Large intestine (tissue), 3 donors: ENCODE measurements at regions not wholly inside any gene's neighbourhood (a gene's known extent, or its start where the extent isn't known, plus 50 kb on each side); places are given as distances from the start of the nearest gene placed in this dataset.

ENCODE experiments used
- DNase-seq, 2 donors: peaks; one replicate each; pipeline versions ENCODE4 v3.0.0 to v3.0.0-alpha.2; 2013
- H3K27ac ChIP-seq: one replicate; pipeline ENCODE4 v1.5.1; 2013; ENCODE audit warnings: low read length
- H3K27me3 ChIP-seq: 2 replicates; pipeline ENCODE4 v1.6.1; 2013; ENCODE audit warnings: low read length; ENCODE audit not compliant: control insufficient read depth, insufficient read depth
- H3K36me3 ChIP-seq: 2 replicates; pipeline ENCODE4 v1.6.1; 2013; ENCODE audit warnings: low read length; ENCODE audit not compliant: control insufficient read depth, insufficient read depth
- H3K4me1 ChIP-seq: one replicate; pipeline ENCODE4 v1.6.1; 2013; ENCODE audit warnings: low read length; ENCODE audit not compliant: control insufficient read depth, insufficient read depth
- H3K4me3 ChIP-seq: one replicate; pipeline ENCODE4 v1.5.1; 2013; ENCODE audit warnings: low read length
- H3K9me3 ChIP-seq: one replicate; pipeline ENCODE4 v1.6.1; 2013; ENCODE audit warnings: mild to moderate bottlenecking, low read depth, low read length, moderate library complexity; ENCODE audit not compliant: control insufficient read depth
- WGBS: methylation state at CpG from one replicate; pipeline ENCODE4 v1.1.5; 2013; ENCODE audit warnings: low lambda C conversion rate; ENCODE audit not compliant: insufficient coverage; 5-methylcytosine and 5-hydroxymethylcytosine counted together

DNA sequence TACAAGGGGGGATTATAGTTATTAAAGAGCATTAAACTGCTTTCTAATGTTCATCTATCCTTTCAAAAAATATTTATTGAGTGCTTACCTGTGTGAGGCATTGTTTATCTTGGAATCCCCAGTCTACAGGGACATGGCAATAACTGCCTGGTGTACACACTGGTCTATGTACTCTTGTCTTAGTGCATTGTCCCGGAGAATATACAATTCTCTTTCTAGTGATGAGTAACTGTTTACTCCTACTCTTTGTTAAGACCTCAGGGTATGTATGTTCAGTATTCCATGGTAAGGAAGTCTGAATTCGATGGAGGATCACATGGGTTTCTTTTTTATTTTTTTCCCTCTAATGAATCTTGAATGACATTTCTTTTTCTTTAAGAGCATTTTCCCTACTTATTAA is 772.4 kb upstream of the NR2F2 start:
- 43% methylated on average over 1 of the region's 2 CpGs for WGBS
- peaks cover 13% of the 10 kb centered on the region for H3K27me3 ChIP-seq
- H3K36me3 ChIP-seq: no peaks in the 10 kb centered on the region
- no peaks in the 10 kb centered on the region for H3K9me3 ChIP-seq
- H3K27ac ChIP-seq: no peak overlapping the region
- no peak overlapping the region for H3K4me3 ChIP-seq
- no peak for DNase-seq
- H3K4me1 ChIP-seq: no peaks in the 10 kb centered on the region

DNA sequence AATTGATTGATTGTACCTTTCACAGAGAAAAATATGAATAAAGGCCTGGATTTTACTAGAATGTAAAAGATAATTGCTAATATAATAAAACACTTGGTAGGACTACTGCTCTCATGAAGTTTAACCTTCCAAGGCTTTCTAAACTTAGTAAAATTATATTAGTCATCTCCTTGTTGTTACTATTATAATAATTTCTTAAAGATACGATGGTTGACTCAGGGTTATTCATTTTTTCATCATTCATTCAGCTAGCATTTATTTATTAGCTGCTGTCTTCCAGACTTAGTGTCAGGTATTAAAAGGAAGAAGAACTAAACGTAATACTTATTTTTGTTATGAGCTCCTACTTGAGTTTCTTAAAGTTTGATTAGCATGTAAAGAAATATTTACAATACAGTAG is 771.6 kb upstream of the NR2F2 start:
- Histone ChIP-seq H3K27me3 (peaks cover 13% of the 10 kb centered on the region), H3K4me3 (no peak overlapping the region), H3K27ac (no peak overlapping the region), H3K4me1 (no peaks in the 10 kb centered on the region), H3K36me3 (no peaks in the 10 kb centered on the region), H3K9me3 (no peaks in the 10 kb centered on the region)
- no peak for DNase-seq
- 100% methylated on average over 2 of the region's 2 CpGs for WGBS

DNA sequence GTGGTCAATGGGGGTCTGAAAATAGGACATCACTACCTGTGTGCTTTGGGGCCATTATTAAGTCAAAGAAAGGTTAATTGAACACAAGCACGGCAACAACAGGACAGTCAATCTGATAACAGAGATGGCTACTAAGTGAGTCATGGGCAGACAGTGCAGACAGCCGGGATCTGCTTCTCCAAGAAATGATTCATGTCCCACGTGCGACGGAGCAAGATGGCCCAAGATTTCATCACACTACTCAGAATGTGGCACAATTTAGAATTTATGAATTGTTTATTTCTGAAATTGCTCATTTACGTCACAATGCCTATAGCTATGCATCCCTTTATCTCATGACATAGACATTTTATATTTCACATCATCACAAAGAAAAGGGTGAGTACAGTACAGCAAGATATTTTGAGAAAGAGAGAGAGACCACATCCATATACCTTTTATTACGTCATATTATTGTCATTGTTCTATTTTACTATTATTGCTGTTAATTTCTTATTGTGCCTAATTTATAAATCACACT is 770.6 kb upstream of the NR2F2 start:
- no peak for DNase-seq
- WGBS: 100% methylated on average over 2 of the region's 7 CpGs
- H3K36me3 ChIP-seq: no peaks in the 10 kb centered on the region

DNA sequence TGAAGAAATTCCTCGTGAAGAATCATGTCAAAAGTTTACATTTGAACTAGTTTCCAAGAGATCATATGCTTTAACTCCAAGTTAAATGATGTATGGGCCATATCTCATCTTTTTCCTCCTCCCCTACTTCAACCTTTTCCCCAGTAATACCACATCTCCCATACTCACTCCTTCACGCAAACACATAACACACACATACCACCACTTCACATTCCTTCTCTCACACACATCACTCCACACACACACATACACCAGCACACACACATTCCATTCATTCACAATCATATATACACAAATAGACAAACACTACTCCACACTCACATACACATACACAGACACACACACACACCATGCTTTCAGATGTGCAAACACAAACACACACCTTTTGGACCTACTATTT is 769.0 kb upstream of the NR2F2 start:
- H3K36me3 ChIP-seq: no peaks in the 10 kb centered on the region
- H3K9me3 ChIP-seq: no peaks in the 10 kb centered on the region
- no peaks in the 10 kb centered on the region for H3K4me1 ChIP-seq
- H3K27ac ChIP-seq: no peak overlapping the region
- no peak for DNase-seq
- 0% methylated on average over 1 of the region's 2 CpGs for WGBS
- no peak overlapping the region for H3K4me3 ChIP-seq
- peaks cover 13% of the 10 kb centered on the region for H3K27me3 ChIP-seq

More for the DNA sequence above, 770.6 kb upstream of the NR2F2 start:
- no peak overlapping the region for H3K4me3 ChIP-seq
- no peaks in the 10 kb centered on the region for H3K9me3 ChIP-seq
- peaks cover 13% of the 10 kb centered on the region for H3K27me3 ChIP-seq
- no peak overlapping the region for H3K27ac ChIP-seq
- no peaks in the 10 kb centered on the region for H3K4me1 ChIP-seq

DNA sequence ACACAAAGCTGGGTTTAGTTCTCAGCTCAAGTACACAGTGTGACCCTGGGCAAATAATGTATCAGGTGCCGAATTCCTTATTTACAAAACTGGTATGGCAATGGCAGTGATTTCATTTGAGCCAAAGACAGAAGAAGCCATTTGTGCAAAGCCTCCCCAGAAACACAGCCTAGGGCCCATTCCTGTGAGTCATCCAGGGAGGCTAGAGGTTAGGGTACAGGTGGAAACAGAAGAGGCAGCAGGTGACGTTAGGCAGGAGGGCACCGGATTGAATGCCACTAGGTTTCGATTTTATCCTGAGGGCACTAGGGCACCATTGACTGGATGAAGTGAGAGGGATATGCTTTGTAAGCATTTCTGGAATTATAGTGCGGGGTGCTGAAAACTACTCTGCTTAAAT is 766.9 kb upstream of the NR2F2 start:
- no peak overlapping the region for H3K27ac ChIP-seq
- no peak for DNase-seq
- 87% methylated on average over 3 of the region's 5 CpGs for WGBS
- no peak overlapping the region for H3K4me3 ChIP-seq
- H3K4me1 ChIP-seq: no peaks in the 10 kb centered on the region
- no peaks in the 10 kb centered on the region for H3K9me3 ChIP-seq
- no peaks in the 10 kb centered on the region for H3K27me3 ChIP-seq
- no peaks in the 10 kb centered on the region for H3K36me3 ChIP-seq

DNA sequence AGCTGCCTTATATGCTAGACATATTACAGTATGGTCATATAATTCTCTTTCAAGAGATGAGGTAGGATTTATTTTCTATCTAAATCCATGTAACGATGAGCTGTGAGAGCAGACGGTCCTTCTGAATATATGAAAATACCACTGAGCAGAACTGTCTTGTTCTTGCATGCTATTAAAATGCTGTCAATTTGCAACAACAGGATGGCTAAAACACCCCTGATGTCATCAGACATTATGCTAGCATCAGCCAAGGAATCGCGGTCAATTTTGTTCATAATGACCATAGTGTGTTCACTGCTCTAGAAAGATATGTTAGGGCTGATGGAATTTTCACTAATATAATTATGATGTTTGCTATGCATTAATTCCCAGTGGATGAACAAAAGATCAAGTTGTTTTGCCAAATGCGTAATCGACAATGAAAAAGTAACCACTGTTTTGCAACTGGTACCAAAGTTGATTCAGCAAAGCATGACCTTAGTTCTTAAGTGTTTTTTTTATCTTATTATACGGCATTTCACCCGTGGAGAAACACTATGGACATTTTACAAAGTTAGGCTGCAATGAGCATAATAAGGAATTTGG is 765.4 kb upstream of the NR2F2 start:
- no peaks in the 10 kb centered on the region for H3K36me3 ChIP-seq
- DNase-seq: no peak
- no peak overlapping the region for H3K27ac ChIP-seq
- H3K9me3 ChIP-seq: no peaks in the 10 kb centered on the region
- H3K4me1 ChIP-seq: no peaks in the 10 kb centered on the region
- H3K4me3 ChIP-seq: no peak overlapping the region
- no peaks in the 10 kb centered on the region for H3K27me3 ChIP-seq
- 95% methylated on average over 5 of the region's 8 CpGs for WGBS

DNA sequence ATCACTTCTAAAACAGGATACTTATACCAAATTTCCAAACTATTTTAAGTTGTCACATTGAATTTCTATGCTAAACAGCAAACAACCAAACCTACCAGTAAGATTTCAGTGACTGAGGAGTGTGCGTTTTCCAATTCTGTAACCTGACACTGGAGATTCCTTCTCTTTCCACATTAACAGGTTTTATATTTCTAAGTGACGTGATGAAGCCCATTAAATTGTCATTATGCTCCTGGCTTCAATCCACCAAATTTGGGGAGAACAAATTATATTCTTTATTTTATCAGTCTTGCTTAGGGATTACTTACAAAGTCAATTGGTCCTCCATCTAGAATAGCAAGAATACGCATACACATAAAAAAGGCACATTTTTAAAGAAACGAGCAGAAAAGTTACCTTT is 764.8 kb upstream of the NR2F2 start:
- H3K4me1 ChIP-seq: no peaks in the 10 kb centered on the region
- H3K4me3 ChIP-seq: no peak overlapping the region
- H3K27me3 ChIP-seq: no peaks in the 10 kb centered on the region
- no peak overlapping the region for H3K27ac ChIP-seq
- DNase-seq: no peak
- no peaks in the 10 kb centered on the region for H3K36me3 ChIP-seq
- no peaks in the 10 kb centered on the region for H3K9me3 ChIP-seq
- WGBS: 63% methylated on average over 3 of the region's 4 CpGs

DNA sequence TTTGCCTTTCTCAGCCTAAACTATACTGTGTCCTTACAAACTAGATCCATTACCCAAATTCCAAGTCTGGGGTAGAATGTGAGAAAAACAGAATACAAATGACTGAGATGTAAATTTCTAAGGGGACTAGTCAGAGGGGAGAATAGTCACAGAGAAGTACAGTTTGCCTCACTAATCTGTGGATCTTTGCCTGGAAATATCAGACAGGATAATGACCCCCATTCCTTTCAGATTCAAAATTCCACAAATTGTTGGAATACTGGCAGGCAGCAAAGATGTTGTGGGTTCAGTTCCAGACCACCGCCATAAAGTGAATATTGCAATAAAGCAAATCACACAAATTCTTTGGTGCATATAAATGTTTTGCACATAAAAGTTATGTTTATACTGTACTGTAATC is 762.8 kb upstream of the NR2F2 start:
- Histone ChIP-seq H3K4me1 (no peaks in the 10 kb centered on the region), H3K36me3 (no peaks in the 10 kb centered on the region), H3K4me3 (no peak overlapping the region), H3K9me3 (no peaks in the 10 kb centered on the region), H3K27ac (no peak overlapping the region), H3K27me3 (no peaks in the 10 kb centered on the region)
- no peak for DNase-seq
- WGBS: no CpG with 5 or more reads among the region's 1 CpG

DNA sequence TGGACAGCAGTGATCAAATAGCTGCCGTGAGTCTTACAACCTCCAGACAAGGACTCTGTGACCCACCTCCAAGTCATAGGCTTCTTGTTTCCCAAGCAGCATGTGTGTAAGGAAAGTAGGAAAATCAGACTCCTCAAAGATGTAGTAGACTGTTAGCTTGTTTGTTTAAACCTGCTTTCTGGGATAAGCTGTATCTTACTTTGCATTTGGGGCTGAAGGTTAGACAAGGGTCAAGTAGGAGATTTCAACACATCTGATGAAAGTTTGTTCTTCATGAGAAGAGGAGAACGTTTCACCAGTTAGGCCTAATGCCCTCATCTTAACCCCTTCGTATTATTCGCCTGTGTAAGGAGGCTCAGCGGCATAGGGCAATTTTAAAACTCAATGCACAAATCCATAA is 756.4 kb upstream of the NR2F2 start:
- Histone ChIP-seq H3K4me3 (no peak overlapping the region), H3K27me3 (no peaks in the 10 kb centered on the region)
- WGBS: no CpG with 5 or more reads among the region's 5 CpGs

DNA sequence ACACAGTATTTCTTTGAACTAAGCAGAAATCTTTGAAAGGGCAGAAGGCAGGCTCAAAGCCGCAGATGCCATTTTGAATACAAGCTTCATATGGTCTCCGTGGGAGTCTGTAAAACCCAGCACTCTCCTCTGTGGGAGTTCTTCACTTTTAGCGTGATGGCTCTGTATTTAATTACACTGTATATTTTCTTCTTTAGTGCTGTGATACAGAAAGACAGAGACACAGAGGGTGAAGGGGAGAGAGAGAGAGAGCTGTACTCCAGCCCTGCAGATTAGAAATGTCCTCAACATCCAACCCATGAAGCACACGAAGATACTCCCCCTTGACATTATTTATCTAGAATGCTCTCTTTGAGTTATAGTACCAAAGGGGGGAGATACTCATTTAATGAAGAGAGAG is 752.6 kb upstream of the NR2F2 start:
- H3K4me1 ChIP-seq: no peaks in the 10 kb centered on the region
- no peak overlapping the region for H3K27ac ChIP-seq
- no peaks in the 10 kb centered on the region for H3K27me3 ChIP-seq
- WGBS: no CpG with 5 or more reads among the region's 4 CpGs
- no peaks in the 10 kb centered on the region for H3K36me3 ChIP-seq
- no peaks in the 10 kb centered on the region for H3K9me3 ChIP-seq
- DNase-seq: no peak
- no peak overlapping the region for H3K4me3 ChIP-seq

More for the DNA sequence above, 756.4 kb upstream of the NR2F2 start:
- Histone ChIP-seq H3K27ac (no peak overlapping the region), H3K9me3 (no peaks in the 10 kb centered on the region), H3K36me3 (no peaks in the 10 kb centered on the region), H3K4me1 (no peaks in the 10 kb centered on the region)
- no peak for DNase-seq

DNA sequence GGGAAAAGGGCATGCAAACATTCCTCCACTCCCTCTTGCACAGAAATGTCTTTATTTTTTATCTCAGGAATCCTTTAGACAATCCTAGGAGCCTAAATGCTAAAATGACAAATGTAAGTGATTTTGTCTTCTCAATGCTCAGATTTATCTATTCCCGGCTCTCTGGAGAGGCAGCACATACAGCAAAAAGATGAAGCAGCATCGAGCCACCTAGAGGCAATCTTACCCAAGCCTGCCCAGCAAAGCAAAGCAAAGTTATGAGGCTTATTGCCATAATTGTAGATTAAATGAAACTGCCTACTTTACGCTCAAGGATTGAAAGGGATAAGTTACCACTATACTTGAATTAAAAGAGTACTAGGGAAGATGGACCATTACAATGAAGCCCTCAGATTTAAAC is 750.4 kb upstream of the NR2F2 start:
- Histone ChIP-seq H3K4me1 (no peaks in the 10 kb centered on the region), H3K27ac (no peak overlapping the region), H3K36me3 (no peaks in the 10 kb centered on the region), H3K9me3 (no peaks in the 10 kb centered on the region), H3K27me3 (no peaks in the 10 kb centered on the region), H3K4me3 (no peak overlapping the region)
- no CpG with 5 or more reads among the region's 3 CpGs for WGBS
- DNase-seq: no peak
